ENCODE measurements at regions not wholly inside any gene's neighbourhood (a gene's known extent, or its start where the extent isn't known, plus 50 kb on each side); places are given as distances from the start of the nearest gene placed in this dataset.

GRCh38 chr7:96497567-96497966 is 175.7 kb upstream of the SLC25A13 start:
- Mint-ChIP-seq H3K27me3 (ENCODE audit: low read depth, unreplicated experiment) (no peaks in the 10 kb centered on the region), H3K27ac (ENCODE audit: unreplicated experiment) (no peak overlapping the region), H3K36me3 (ENCODE audit: low read depth, unreplicated experiment) (no peaks in the 10 kb centered on the region), H3K4me1 (ENCODE audit: low read depth, unreplicated experiment) (no peaks in the 10 kb centered on the region), H3K4me3 (ENCODE audit: unreplicated experiment) (no peak overlapping the region), H3K9me3 (ENCODE audit: unreplicated experiment) (no peaks in the 10 kb centered on the region)
- FAIRE-seq (no peak), DNase-seq (ENCODE audit: low read depth) (no peak)
- TF ChIP-seq EZH2 (IDR thresholded peaks at IDR 0.05; ENCODE audit: insufficient read depth, low read length), result no peak
- no peaks in the 10 kb centered on the region for H3K79me2 ChIP-seq (ENCODE audit: insufficient read depth, low read length)
- no peaks in the 10 kb centered on the region for H3K4me1 ChIP-seq (ENCODE audit: insufficient read depth, low read length)
- no peak overlapping the region for H3K4me3 ChIP-seq (ENCODE audit: insufficient read depth, low read depth, low read length)
- no peak overlapping the region for H3K4me2 ChIP-seq (ENCODE audit: low read length)
- H3K27me3 ChIP-seq (ENCODE audit: insufficient read depth, low read length), result no peaks in the 10 kb centered on the region
- no peak overlapping the region for H3K27ac ChIP-seq (ENCODE audit: low read depth, low read length)
- no peaks in the 10 kb centered on the region for H3K9me3 ChIP-seq (ENCODE audit: insufficient read depth, low read depth, low read length)
- H2AFZ ChIP-seq (ENCODE audit: low read depth, low read length), result no peak overlapping the region
- no peaks in the 10 kb centered on the region for H3K36me3 ChIP-seq (ENCODE audit: insufficient read depth, low read length)
- H3K9ac ChIP-seq (ENCODE audit: low read length), result no peak overlapping the region
- H4K20me1 ChIP-seq (ENCODE audit: insufficient read depth, low read length), result no peaks in the 10 kb centered on the region

GRCh38 chr7:96495751-96496216 is 173.9 kb upstream of the SLC25A13 start:
- no peaks in the 10 kb centered on the region for H3K4me1 Mint-ChIP-seq (ENCODE audit: low read depth, unreplicated experiment)
- Histone ChIP-seq H3K4me2 (ENCODE audit: low read length) (no peak overlapping the region), H4K20me1 (ENCODE audit: insufficient read depth, low read length) (no peaks in the 10 kb centered on the region), H3K4me1 (ENCODE audit: insufficient read depth, low read length) (no peaks in the 10 kb centered on the region), H3K4me3 (ENCODE audit: insufficient read depth, low read depth, low read length) (no peak overlapping the region), H3K36me3 (ENCODE audit: insufficient read depth, low read length) (no peaks in the 10 kb centered on the region), H3K9me3 (ENCODE audit: insufficient read depth, low read depth, low read length) (no peaks in the 10 kb centered on the region), H3K79me2 (ENCODE audit: insufficient read depth, low read length) (no peaks in the 10 kb centered on the region), H3K27ac (ENCODE audit: low read depth, low read length) (no peak overlapping the region), H2AFZ (ENCODE audit: low read depth, low read length) (no peak overlapping the region), H3K27me3 (ENCODE audit: insufficient read depth, low read length) (no peaks in the 10 kb centered on the region), H3K9ac (ENCODE audit: low read length) (no peak overlapping the region)
- H3K4me3 Mint-ChIP-seq (ENCODE audit: unreplicated experiment), result no peak overlapping the region
- DNase-seq (ENCODE audit: low read depth) (no peak), FAIRE-seq (no peak)
- H3K9me3 Mint-ChIP-seq (ENCODE audit: unreplicated experiment), result no peaks in the 10 kb centered on the region
- H3K36me3 Mint-ChIP-seq (ENCODE audit: low read depth, unreplicated experiment), result no peaks in the 10 kb centered on the region
- H3K27me3 Mint-ChIP-seq (ENCODE audit: low read depth, unreplicated experiment), result no peaks in the 10 kb centered on the region
- TF ChIP-seq CTCF (IDR thresholded peaks at IDR 0.05; ENCODE audit: insufficient read depth, low read depth, low read length) (no peak), EZH2 (IDR thresholded peaks at IDR 0.05; ENCODE audit: insufficient read depth, low read length) (no peak)
- H3K27ac Mint-ChIP-seq (ENCODE audit: unreplicated experiment), result no peak overlapping the region

- DNase-seq (ENCODE audit: low read depth) (no peak), FAIRE-seq (no peak)
- H2AFZ ChIP-seq (ENCODE audit: low read depth, low read length), result no peak overlapping the region
- Mint-ChIP-seq H3K4me3 (ENCODE audit: unreplicated experiment) (no peak overlapping the region), H3K4me1 (ENCODE audit: low read depth, unreplicated experiment) (peaks cover 8% of the 10 kb centered on the region), H3K27ac (ENCODE audit: unreplicated experiment) (no peak overlapping the region), H3K27me3 (ENCODE audit: low read depth, unreplicated experiment) (no peaks in the 10 kb centered on the region), H3K9me3 (ENCODE audit: unreplicated experiment) (no peaks in the 10 kb centered on the region), H3K36me3 (ENCODE audit: low read depth, unreplicated experiment) (no peaks in the 10 kb centered on the region)
- no peaks in the 10 kb centered on the region for H3K27me3 ChIP-seq (ENCODE audit: insufficient read depth, low read length)
- no peak overlapping the region for H3K4me3 ChIP-seq (ENCODE audit: insufficient read depth, low read depth, low read length)
- no peak overlapping the region for H3K27ac ChIP-seq (ENCODE audit: low read depth, low read length)
- no peak overlapping the region for H3K9ac ChIP-seq (ENCODE audit: low read length)
- H4K20me1 ChIP-seq (ENCODE audit: insufficient read depth, low read length), result no peaks in the 10 kb centered on the region
- H3K4me2 ChIP-seq (ENCODE audit: low read length), result no peak overlapping the region
- H3K4me1 ChIP-seq (ENCODE audit: insufficient read depth, low read length), result no peaks in the 10 kb centered on the region
- no peaks in the 10 kb centered on the region for H3K9me3 ChIP-seq (ENCODE audit: insufficient read depth, low read depth, low read length)
- no peaks in the 10 kb centered on the region for H3K79me2 ChIP-seq (ENCODE audit: insufficient read depth, low read length)
- TF ChIP-seq EZH2 (IDR thresholded peaks at IDR 0.05; ENCODE audit: insufficient read depth, low read length) (no peak), CTCF (IDR thresholded peaks at IDR 0.05; ENCODE audit: insufficient read depth, low read depth, low read length) (no peak)
- no peaks in the 10 kb centered on the region for H3K36me3 ChIP-seq (ENCODE audit: insufficient read depth, low read length)
Observed at GRCh38 chr7:96486681-96487080, 164.8 kb upstream of the SLC25A13 start.

Measured in astrocyte (in vitro differentiated cells and primary cell).